HG02870 (cell line): ENCODE measurements at regions not wholly inside any gene's neighbourhood (a gene's known extent, or its start where the extent isn't known, plus 50 kb on each side); places are given as distances from the start of the nearest gene placed in this dataset.

Experiments
- ATAC-seq: cut with Tn5 transposase; IDR thresholded peaks from one replicate; pipeline ENCODE4 v1.9.1; 2021; ENCODE audit warnings: mild to moderate bottlenecking, moderate library complexity; ENCODE audit not compliant: unreplicated experiment

DNA sequence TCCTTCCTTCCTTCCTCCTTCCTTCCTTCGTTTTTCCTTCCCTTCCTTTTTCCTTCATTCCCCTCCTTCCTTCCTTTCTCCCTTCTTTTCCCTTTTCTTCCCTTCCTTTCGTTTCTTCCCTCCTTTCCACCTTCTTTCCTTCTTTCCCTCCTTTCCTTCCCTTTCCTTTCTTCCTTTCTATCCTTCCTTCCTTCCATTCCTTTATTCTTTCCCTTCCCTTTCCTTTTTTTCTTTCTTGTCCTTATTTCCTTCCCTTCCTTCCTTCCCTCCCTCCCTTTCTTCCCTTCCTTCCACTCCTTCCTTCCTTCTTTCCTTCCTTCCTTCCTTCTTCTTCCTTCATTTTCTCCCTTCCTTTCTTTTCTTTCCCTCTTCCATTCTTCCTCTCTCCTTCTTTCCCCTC lies 394.6 kb downstream of the GABRB3 start:
- ATAC-seq, result no peak

DNA sequence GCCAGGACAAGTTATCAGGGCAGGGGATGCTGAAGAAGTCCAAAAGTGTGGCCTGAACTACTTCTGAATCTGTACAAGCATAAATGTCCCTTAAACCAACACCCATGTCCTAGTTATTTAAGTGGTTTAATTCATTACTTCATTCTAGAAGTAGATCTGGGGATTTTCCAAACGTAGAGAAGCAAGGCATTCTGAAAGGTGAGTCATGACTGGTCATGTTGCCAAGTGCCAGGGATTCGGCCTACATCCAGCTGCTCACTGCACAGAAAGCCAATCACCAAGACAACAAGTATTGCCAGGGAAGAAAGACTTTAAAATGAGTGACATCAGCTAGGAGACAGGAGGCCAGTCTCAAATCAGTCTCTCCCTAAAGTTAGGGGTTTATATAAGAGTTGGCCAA lies 396.6 kb downstream of the GABRB3 start:
- ATAC-seq, result no peak

DNA sequence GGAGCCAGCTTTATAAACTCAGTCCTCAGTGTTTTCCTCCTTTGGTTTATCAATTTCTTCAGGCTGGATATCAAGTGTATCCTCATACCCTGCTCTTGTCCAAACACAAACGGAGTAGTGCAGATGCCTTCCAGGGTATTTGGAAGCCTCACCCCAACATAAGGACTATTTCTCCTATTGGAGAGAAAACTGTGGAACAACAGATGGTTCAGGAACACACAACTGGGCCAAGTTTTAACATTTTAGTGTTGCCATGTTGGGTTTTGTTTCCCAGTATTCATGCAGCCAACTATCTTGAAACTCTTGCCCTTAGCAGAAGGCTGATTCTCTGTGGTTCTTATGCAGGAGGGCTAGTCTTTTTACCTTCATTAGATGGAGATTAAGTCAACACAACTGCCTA lies 398.1 kb downstream of the GABRB3 start:
- no peak for ATAC-seq

GRCh38 chr15:26372706-26373105 lies 400.2 kb downstream of the GABRB3 start:
- no peak for ATAC-seq

GRCh38 chr15:26365077-26365476 lies 407.8 kb downstream of the GABRB3 start:
- no peak for ATAC-seq

DNA sequence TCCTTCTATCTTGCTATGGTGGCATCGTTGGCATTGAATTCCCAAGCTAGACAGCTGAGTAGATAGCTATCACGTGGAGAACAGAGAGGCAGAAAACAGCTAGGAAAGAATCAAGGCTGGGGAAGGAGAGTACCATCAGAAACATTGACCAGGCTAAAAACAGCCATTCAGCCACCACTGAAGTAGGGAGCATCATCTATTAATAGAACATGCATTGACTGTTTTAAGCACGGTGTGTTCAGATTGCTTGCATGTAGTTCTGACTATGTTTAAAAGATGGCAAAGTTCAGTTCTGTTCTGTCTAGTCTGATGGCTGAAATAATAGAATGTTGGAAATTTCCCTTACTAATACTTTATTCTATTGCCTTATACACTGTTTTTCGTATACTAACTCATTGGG lies 413.0 kb downstream of the GABRB3 start:
- ATAC-seq, result no peak

DNA sequence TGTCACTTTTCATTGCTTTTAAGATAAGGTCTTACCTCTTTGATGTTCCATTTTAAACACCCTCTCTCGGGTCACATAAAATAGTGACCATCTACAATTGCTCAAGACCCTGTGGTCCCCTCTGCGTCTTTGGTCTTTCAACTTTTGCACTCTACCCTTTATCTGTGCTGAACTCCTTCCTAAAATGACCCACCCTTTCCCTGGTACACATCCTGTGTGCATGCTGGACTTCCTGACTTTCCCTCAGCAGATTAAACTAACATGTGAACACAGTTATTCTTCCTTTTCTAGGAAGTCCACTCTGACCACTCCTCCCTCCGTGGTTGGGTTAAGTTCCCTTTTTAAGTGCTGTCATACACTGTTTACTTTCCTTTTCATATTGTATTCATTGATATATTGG lies 414.2 kb downstream of the GABRB3 start:
- no peak for ATAC-seq

DNA sequence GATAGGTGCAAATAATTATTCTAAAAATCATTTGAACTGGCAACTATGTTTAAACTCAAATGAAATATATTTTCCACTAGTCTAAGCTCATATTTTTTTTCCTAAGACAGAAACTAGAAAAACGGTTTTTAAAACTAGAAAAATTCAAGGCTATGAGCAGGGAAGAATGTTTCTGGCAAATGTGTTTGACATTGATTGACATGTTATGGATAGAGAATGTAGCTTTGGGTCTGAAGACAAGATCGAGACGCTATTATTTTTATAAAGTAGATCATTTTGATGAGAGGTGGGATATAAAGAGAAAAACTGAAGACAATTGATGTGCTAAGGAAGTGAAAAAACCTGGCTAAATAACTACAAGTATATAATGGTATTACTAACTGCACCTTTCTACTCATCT lies 415.2 kb downstream of the GABRB3 start:
- no peak for ATAC-seq

- ATAC-seq, result no peak
Measured at GRCh38 chr15:26355472-26356074, 417.3 kb downstream of the GABRB3 start.

- ATAC-seq, result no peak
Measured at GRCh38 chr15:26352909-26353308, 420.0 kb downstream of the GABRB3 start.

DNA sequence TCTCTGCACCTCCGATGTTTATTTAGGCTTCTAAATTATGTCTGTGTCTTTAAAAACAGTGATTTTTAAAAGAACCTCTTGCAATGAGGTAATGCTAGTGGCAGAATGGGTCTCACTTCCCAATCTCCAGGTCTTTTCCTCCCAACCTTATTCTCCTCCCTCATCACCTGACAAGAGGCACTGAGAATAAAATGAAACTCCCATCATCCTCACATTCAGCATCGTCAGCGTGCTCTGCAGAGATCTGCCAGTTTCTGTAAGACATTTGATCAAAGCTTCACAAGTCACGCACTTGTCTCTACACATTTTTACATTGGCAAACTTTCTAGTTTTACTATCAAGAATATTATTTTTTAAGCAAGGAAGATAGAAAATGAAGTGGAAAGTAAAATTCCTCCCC lies 420.5 kb downstream of the GABRB3 start:
- no peak for ATAC-seq

DNA sequence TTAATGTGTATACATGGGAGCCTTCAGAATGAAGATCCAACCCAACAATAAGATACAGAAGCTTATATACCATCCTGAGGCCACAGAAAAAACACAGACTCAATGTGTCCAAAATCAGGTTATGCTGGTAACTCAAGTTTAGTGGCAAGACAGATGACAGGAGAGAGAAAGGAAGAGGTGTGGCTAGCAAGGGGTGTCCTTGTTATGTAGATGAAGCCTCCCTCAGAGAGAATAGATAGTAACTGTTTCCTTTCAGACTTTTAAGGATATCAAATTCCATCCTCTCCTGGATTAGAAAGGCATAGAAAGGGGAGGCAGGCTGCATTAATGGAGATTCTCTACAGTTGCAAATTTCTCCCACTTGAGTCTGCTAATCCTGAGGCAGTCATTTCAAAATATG lies 447.4 kb downstream of the GABRB3 start:
- ATAC-seq, result no peak

- ATAC-seq, result no peak
Measured at GRCh38 chr15:26323566-26323965, 449.3 kb downstream of the GABRB3 start.

DNA sequence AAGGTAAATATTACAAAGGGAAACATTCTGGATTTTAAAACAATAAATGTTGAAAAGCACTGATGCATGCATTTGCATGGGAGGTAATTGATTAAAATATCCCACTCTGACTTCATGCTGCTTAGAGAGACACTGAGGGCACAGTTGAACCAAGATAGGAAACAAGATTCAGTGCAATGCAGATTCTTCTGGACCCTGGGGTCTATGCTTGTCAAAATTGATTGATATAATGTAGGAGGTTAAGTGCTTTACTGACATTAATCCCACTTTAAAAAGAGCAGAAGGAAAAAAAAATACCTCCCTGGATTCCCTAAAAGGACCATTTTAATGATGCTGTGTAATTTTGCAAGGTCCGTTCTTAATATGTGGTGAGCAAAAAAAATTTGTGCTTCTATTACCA lies 454.2 kb downstream of the GABRB3 start:
- ATAC-seq, result no peak

GRCh38 chr15:26314577-26314976 lies 451.4 kb upstream of the ATP10A start:
- no peak for ATAC-seq

GRCh38 chr15:26311710-26312236 lies 448.6 kb upstream of the ATP10A start:
- ATAC-seq, result no peak

DNA sequence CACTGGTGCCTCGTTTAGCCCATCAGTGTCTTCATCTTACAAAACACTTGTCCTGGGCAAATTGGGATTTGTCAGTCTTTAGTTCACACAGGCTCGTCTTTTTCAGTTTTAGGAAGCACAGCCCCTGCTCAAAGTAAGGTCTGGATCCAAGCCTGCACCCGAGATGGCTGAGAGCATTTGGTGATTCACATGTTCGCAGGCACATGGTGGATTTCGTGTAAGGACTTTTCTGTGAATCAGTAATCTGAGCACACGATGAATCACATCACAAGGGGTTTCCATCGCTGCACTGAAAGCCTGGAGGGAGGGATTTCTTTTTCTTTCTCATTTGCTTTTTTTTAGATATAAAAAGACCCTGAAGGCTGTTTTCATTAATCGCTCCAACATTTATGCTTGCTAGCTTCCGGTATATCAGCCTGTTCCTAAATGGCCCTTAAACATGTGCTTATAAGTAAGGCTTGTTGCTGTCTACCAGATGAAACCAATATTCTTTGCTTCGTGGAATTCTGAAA lies 435.6 kb upstream of the ATP10A start:
- no peak for ATAC-seq

GRCh38 chr15:26298010-26298658 lies 435.0 kb upstream of the ATP10A start:
- no peak for ATAC-seq

DNA sequence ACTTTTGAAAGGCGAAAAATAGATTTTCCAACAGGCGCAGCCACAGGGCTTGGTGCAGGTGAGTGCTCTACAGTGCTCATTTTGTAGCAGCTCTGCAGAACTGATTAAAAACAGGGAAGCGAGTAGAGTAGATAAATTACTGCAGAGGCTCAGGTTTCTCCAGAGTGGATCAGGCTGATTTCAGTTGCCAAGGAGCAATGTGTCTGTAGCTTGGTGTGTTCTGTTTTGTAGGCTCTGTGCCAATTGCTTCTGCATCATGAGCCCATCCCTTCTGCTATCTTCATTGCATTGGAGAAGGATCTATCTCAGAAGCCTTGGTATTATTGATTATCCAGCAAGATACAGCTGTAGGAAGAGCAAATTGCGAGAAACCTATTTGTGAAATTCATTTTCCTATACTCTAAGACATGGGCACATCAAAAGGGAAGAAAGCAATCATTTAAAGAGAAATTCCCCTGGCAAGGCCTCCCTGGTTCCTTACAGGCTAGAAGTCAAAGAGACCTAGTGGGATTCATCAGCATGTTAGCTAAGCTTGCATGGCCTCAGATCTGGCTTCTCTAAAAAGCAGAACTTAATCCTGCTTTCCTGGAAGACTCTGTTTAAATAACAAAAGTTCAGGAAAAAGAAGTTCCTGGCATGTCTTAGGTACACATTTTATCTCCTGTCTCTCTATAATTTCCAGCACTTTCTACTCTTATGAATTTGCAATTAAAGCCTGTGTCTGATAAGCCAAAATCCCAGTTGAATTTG lies 432.4 kb upstream of the ATP10A start:
- no peak for ATAC-seq

GRCh38 chr15:26294059-26294689 lies 431.0 kb upstream of the ATP10A start:
- no peak for ATAC-seq

- ATAC-seq, result no peak
Measured at GRCh38 chr15:26287381-26287780, 424.3 kb upstream of the ATP10A start.
